Stimulated activated CD4-positive, alpha-beta T cell treated with anti-CD3 and anti-CD28 coated beads, Interleukin-15, amount 100 ng/mL, for 48 hours (primary cell): ENCODE measurements at regions not wholly inside any gene's neighbourhood (a gene's known extent, or its start where the extent isn't known, plus 50 kb on each side); places are given as distances from the start of the nearest gene placed in this dataset.
"Not testable (repeated sequence)": the region's sequence is repeated elsewhere in the genome, so short reads cannot be mapped to it uniquely, and the experiment has no call there.

Experiments
- DNase-seq, 2 donors: peaks; one replicate each; pipeline ENCODE4 v3.0.0-alpha.2; 2020; ENCODE audit warnings: low read depth in 2 of 2

DNA sequence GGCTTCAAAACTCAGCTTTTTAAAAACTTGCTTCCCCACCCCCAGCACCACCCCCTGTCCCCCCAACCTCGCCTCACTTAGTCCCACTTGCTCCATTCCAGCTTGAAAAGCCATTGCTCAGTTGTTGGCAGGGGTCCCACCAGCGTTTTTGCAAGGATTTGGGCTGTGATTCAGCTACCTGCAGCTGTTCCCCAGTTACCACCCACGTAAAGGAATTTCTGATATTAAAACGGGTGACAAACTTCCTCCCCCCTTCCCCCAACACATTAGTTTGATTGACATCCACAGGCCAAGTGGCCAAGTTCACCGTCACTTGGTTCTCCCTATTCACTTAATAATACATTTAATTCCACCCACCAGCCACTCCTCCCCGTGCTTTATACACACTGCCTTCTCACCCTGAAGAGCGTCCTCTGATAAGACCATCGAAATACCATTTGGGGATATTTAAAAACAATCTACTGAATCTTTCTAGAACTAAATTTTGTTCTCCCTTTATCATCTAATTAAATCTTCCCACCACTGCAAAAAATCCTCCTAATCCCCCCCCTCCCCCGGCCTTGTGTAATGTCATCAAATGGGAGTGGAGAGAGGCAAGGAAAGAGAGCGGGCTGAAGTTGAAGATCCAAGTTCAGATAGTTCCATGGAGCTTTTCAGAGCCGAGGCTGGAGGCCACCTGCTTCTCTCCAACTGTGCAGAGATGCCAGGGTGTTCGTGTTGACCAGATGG, 55.1 kb downstream of the SOX9 start:
- DNase-seq, result no peak

DNA sequence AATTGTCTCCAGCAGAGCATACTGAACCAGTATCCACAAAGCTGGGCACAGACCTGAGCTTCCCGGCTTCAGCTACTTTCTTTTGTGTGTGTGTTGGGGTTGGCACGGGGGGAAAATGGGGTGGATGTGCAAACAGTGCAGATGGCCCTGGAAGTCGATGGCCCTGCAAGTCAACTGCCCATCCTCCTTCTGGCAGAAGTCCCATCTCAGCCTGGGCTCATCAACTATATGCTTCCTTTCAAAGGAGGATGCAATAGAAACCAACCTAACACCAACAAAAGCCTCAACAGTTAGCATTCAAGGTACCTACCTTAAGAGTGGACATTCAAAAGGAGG, 55.7 kb downstream of the SOX9 start:
- no peak for DNase-seq

DNA sequence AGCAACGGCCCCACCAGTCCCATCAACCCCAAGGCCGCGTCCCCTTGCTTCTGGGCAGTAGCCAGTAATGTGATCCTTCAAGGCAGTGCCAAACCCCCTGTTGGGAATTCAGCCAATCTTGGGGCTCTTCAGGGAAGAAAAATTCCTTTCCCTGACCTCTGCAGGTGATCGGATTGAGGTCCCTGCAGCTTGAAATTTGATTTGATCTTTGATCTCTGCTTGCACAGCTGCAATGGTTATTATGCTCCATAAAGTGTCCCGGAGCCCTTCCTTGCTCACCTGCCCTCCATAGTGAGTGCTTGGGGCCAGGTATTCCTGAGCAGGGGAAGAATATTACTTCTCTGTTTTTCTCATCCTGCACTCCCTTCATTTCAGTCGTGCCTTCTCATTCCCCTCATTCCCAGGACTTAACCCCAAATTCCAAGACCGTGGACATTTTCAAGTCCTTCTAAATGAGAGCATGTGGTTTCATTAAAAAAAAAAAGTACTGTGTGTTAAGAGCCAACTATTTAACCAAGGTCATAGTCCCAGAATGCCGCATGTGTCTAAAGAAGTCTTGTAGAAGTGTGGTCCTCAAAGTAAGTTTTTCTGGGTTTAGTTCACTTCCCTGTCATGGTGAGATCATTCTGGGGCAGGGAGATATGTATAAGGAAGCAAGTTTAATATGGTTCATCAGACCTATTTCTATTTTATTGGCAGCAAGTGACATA, 56.3 kb downstream of the SOX9 start:
- DNase-seq, result no peak

DNA sequence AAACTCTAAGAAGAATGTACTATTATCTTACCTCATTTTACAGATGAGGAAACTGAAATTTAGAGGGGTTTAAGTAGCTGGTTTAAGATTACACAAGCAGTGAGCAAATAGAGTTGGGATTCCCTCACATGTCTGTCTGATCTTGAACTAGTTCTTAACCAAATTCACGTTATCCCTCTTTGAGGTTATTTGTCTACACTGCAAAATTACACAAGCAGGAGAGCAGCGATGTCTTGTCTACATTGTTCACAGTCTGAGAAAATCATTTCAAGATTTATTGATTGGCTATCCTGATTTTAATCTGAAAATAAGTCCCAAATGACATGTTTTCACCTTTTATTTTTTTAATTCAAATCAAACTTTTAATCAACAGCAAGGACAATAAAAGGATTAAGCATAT, 56.9 kb downstream of the SOX9 start:
- DNase-seq, result no peak

DNA sequence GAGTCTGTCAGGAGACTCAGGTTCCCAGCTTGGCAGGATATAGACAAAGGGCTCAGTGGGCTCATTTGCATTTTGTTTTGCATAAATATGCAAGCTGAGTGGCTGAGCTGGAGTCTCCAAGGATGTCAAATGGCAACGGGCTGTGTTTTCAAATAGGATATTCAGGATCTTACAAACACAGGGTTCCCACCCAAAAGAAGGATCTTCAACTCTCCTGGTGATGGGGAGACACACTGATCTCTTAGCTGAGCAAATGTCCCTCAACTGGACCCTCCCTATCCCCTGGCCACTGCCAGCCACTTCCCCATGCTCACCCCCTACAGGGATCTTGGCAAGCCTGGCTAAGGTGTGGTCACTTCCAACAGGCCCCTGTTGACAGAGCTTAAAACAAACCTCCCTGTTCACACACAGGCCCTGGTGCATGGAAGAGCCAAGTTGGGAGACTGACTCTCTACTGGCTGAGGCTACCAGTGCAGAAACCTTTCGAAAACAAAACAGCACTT, 61.6 kb downstream of the SOX9 start:
- no peak for DNase-seq

DNA sequence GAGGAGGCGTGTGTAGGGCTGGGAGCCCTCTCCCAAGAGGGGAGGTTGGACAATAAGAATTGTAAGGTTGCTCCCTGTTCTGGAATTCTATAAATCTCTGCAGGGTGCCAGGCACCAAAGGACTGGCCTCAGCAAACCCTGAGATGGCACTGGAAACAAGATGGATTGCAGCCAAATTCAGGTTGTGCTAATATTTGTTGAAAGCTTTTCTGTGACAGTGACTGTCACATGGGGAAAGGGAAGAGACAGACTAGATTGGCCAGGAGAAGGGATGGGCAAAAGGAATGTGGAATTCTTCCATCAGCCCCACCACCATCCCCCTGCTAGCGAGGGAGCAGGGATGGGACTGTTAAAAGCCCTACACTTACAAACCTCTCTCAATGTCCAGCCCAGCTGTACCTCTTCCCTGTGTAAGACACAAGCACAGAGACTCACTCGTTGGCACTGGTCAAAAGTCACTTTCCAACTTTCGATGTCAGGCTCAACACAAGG, 62.4 kb downstream of the SOX9 start:
- no peak for DNase-seq

DNA sequence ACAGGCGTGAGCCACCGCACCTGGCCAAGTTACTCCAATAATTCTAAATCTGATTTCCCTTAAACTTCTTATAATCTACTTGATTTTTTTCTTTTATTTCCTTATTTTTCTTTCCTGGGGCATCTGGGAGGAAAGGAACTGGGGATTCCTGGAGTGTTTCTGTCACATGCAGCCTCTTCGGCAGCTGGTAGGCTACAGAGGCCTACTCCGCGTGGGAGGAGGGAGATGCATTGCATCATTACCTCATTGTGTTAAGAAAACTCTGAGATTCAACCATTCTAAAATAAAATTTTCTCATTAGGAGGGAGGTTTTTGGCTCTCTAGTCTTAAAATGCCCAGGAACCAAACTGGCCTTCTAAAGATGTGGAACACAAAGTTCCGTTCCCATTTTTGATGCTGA, 64.0 kb downstream of the SOX9 start:
- DNase-seq, result no peak

DNA sequence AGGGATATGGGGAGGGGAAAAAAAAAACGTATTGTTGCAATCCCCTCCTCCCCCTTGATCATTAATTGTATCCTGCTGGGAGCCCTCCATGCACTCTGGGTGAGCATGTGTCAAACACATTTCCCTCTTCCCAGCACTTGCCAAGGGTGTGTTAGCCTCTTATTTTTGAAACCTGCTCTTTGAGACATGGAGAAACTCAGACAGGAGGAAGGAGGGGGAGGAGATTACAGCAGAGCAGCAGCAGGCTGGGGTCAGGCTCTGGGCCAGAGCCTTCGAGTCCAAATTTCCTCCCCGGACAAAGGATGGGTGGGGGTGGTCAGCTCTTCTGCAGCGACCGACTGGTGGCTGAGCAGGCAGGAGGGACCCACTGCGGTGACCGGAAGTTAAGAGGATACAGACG, 64.7 kb downstream of the SOX9 start:
- no peak for DNase-seq

DNA sequence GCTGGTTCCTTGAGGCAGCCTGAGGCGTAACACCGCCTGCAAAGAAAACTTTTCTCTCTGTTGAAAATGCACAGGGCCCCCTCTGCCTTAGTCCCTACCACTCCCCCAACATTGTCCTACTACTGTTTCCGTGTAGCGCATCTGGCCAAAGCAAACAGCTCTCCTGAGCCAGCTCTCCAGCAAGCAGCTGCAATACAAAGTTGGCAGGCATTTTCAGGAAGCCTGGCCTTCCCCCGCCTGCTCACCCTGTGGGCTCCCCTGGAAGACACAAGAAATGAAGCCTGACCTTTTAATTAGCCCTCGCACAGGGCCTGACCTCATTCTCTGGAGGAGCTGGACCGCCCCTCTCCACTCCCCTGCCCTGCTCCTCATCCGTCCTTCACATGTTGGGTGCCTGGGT, 66.7 kb downstream of the SOX9 start:
- no peak for DNase-seq

DNA sequence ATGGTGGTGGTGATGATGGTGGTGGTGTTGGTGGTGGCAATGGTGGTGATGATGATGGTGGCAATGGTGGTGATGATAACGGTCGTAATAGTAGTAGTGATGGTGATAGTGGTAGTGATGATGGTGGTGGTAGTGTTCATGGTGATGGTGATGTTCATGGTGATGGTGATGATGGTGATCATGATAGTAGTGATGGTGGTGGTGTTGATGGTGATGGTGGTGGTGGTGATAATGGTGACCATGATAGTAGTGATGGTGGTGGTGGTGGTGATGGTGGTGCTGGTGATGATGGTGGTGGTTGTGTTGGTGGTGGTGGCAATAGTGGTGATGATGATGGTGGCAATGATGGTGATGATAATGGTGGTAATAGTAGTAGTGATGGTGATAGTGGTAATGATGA, 68.0 kb downstream of the SOX9 start:
- DNase-seq, result no peak

DNA sequence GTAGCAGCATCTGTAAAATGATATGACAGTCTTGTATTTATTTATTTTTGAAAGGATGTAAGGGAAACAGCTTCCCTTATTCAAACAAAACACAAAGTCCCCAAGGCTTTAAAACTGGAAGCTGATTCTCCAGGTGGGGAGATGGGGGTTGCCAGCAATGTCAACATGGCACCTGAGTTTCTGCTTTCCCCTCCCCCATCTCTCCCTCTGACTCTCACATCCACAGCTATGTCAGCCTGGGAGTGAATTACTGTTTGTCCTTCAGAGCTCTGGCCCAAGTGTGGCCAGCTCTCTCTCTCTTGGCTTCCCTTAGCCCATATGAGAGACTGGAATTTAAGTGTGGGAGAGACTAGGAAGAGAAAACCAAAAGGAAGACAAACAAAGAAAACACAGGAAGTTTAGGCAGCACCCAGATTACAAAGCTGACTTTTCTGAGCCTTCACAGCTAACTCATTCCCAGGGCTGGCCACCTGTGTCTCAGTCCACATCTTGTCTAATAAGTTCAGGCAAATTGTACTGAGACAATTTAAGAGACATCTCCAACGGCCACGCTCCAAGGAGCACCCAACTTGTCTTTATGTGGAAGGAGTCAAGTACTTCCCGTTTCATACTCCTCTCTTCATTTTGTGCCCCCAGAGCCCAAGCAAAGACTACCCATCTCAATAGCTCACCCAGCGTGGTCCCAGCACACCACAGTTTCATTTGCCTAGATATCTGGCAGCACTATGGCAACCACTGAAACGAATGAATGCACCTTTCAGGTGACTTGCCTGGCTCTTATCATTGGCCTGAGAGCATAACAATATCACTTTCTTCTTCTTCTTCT, 69.2 kb downstream of the SOX9 start:
- DNase-seq, result no peak

DNA sequence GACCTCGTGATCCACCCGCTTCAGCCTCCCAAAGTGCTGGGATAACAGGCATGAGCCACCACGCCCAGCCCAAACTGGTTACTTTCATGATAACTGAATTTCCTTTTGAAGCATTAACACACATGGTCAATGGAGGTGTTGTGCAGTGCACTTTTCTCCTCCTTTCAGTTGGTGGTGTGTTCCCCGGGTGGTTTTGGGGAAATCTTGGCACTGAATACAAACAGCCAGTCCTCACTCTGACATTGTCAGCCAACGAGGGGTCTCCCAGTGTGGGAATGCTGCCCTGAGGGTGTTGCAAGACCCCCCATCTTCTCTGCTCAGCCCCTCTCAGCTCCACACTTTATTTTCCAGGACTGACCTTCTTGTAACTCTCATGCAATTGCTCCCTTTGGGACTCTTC, 70.5 kb downstream of the SOX9 start:
- no peak for DNase-seq

DNA sequence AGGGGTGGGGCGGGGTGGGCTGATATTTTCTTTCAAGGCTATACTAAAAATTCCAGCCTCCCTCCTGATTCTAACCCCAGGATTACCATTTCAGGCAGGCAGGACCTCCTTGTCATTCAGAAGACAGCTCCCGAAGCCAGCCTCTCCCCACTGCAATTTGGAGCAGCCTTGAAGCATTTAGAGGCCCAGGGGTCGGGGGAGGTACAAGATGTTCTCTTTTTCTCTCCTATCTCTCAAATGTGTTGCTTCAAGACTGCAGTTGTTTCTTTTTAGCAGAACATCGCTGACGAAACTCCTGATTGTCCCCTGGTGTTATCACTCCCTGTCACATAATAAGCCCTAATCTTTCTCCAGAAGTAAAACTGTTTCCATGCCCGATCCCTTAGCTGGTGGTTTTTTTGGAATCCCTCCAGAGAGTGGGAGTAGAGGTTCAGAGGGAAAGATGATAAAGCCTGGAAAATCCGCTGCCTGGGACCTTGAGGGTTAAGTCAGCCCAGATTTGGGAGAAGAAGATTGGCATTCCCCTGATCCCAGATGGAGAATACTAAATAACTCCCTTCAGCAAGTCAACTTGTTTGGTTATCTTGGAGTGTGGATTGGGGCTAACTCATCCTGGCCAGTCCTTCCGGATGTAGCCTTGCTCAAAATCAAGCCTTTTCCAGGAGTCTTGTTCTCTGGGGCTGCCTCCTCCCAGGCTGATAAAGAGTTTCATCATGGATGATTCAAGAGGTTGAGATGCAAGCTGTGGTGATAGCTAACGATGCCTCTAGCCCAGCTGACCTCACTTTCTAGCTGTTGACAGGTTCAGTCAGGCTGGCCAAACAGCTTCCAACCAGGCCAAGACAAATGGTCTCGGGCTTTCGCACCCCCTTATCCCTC, 71.3 kb downstream of the SOX9 start:
- DNase-seq, result no peak

DNA sequence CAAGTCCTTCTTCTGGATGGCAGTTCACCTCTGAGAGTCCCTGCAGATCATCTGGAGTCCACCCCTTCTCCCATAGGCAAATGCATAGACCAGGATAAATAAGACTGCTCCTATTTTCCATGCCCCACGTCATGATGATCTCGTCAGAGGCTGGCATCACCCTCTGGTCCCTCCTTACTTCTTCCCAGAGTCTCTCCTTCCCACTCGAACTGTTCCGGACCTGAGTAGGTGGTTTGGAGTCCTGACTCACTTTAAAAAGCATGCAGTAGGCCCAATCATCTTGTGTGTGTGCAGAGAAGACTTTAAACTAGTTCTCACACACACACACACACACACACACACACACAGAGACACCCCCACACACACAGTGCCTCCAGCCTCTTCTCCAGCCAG, 72.0 kb downstream of the SOX9 start:
- no peak for DNase-seq

DNA sequence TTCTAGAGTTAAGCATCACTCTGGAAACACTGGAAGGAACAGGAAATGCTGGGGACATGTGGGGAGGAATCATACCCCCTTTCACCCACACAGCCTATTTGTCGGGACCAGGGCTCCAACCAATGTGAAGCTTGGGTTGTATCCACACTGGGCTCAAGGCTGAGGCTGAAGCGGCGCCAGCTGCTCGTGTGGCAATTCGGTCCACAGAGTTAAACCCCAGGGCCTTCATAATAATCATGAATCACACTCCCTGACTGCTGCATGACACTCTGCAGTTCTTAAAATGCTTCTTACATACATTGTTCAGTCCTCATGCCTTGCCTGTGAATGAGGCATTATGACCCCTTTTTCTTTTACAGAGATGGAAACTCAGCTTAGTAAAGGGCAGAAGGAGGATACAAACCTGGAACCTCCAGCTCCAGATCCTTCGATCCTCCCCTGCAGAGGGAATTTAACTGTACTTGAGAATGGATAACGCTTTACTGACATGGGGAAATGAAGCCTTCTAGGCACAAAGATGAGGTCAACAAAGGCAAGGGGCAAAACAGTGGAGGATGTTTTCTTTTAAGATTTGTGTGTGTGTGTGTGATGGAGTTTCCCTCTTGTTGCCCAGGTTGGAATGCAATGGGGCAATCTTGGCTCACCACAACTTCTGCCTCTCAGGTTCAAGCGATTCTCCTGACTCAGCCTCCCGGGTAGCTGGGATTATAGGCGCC, 72.7 kb downstream of the SOX9 start:
- DNase-seq, result no peak

DNA sequence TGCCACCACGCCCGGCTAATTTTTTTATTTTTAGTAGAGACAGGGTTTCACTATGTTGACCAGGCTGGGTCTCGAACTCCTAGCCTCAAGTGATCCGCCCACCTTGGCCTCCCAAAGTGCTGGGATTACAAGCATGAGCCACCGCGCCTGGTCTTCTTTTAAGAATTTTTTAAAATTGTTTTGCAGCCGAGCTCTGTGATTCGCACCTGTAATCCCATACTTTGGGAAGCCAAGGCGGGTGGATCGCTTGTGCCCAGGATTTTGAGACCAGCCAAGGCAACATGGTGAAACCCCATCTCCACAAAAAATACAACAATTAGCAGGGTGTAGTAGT, 73.3 kb downstream of the SOX9 start:
- DNase-seq, result not testable (repeated sequence)

DNA sequence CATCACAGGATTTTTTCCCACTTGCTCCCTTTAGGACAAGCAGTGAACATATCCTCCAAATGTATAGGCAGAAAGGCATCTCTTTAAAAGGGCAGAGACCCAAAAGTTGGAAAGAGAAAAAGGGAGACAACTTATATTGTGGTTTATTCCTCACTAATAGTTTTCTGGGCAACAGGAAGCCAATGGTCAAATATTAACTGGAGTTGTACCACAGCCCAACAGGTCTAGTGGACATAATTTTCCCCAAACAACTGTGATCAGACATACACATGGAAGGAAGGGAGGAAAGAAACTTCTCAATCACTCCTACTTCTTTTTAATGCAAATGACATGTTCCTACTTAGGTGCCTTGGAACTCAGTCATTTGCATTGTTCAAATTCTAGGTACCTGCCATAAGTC, 78.4 kb downstream of the SOX9 start:
- no peak for DNase-seq

DNA sequence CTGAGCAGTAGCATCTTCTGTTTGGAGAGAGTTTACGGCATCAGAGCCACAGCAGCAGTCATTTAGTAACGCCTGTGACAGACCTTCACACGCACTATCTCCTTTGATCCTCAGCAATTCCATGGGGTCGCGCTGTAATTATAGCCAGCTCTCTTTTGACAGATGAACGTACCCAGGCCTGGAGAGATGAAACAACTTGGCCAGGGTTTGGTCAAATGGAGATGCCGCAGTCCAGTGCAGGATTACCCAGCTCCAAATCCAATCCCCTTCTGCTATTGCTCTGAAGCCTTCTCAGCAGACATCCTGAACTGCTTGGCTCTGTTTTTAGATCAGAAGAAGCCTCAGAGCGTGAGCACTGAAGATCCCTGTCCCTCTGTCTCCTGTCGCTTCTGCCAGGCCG, 83.9 kb downstream of the SOX9 start:
- DNase-seq, result no peak

DNA sequence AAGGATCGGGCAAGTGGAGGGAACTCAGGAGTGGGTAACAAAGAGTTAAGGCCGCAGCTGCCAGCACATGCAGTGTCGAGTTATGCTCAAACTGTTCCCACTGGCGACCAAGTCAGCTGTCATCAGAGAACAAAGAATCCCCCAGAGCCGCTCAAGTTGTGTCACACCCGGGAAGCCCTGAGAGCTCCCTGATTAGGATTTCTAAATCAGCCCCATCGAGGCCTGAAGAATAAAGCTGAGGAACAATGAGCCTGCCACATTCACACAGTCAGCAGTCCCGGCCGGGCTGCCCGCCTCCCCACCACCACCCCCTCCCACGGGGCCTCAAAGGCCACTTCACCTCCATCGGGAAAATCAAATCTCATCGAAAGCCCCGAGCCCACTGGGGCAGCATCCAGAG, 84.5 kb downstream of the SOX9 start:
- DNase-seq, result no peak

DNA sequence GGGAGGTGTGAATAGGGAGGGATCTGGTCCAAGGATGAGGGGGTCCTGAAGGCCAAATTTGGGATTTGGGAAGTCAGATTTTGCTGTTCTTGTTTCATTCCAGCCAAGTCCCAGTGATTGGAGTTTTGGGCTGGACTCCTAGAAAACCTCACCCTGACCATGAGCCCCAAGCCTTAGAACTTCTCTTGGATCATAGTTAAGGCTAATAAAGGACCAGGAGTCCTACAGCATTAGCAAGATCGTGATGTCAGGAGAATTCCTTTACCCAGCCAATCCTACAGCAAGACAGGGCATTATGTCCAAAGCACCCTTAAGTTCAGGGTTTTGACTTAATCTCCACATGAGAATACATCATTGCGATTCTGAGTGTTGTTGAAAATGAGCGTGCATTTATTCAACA, 85.0 kb downstream of the SOX9 start:
- no peak for DNase-seq

DNA sequence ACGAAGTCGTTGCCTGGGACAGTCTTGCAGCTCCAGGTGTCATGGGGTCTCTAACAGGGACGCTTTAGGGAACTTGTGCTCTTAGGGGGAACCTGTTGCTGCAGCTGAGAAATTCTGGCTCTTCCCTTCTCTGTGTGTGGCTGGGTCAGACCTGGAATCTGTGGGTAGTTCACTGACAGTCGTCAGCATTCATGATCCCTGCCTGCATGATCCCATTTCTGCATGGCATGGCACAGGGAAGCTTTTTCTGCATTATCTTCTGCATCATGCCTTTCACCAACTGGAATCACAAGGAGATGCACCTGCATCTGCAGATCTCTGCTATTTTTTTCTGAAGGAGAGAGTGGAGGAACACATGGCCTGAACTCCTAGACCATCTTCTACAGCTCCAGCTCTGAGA, 85.6 kb downstream of the SOX9 start:
- no peak for DNase-seq
